Sigmoid colon (tissue), 6 donors: ENCODE measurements at regions not wholly inside any gene's neighbourhood (a gene's known extent, or its start where the extent isn't known, plus 50 kb on each side); places are given as distances from the start of the nearest gene placed in this dataset.

Source experiments
- DNase-seq: peaks from one replicate; pipeline ENCODE4 v3.0.0-alpha.2; 2019
- H3K27ac ChIP-seq, 4 donors: fragments of 200-600 bp; sonication (generic); one replicate each; pipeline ENCODE4 v1.5.1; 2016 to 2019; ENCODE audit warnings: mild to moderate bottlenecking in 1 of 4
- H3K27me3 ChIP-seq, 3 donors: fragments of 200-600 bp; sonication (generic); one replicate each; pipeline ENCODE4 v1.5.1; 2019; ENCODE audit warnings: mild to moderate bottlenecking in 1 of 3
- H3K36me3 ChIP-seq, 4 donors: fragments of 200-600 bp; sonication (generic); one replicate each; pipeline ENCODE4 v1.5.1; 2016 to 2019
- H3K4me1 ChIP-seq, 4 donors: fragments of 200-600 bp; sonication (generic); one replicate each; pipeline ENCODE4 v1.5.1; 2017 to 2019
- H3K4me3 ChIP-seq, 4 donors: fragments of 200-600 bp; sonication (generic); one replicate each; pipeline ENCODE4 v1.5.1; 2017 to 2019; ENCODE audit warnings: mild to moderate bottlenecking in 2 of 4, moderate library complexity in 1 of 4
- H3K9me3 ChIP-seq, 4 donors: fragments of 200-600 bp in 3 of 4; sonication (generic) in 3 of 4; one replicate each; pipeline versions ENCODE4 v1.5.1 to v1.6.1; 2013 to 2019
- EP300 ChIP-seq, 4 donors: sonication (generic); formaldehyde crosslinking; IDR thresholded peaks; one replicate each; pipeline ENCODE4 v1.6.1; 2017; ENCODE audit warnings: antibody characterized with exemption in 4 of 4
- POLR2A ChIP-seq, 2 donors: fragments of 450-650 bp; IDR thresholded peaks; one replicate each; pipeline ENCODE4 v1.6.1; 2016; ENCODE audit warnings: antibody characterized with exemption in 2 of 2, mild to moderate bottlenecking in 2 of 2, moderate library complexity in 2 of 2
- POLR2AphosphoS5 ChIP-seq, 4 donors: sonication (generic); formaldehyde crosslinking; IDR thresholded peaks; one replicate each; pipeline ENCODE4 v1.6.1; 2017; ENCODE audit warnings: antibody characterized with exemption in 4 of 4
- WGBS, 2 donors: extraction: QIAGEN DNeasy Blood & Tissue Kit; methylation state at CpG; one replicate each; pipeline ENCODE4 v1.1.7; 2013; 5-methylcytosine and 5-hydroxymethylcytosine counted together
- intact Hi-C: fragments of 100-400 bp; cut with DNase I; formaldehyde crosslinking; loops from one replicate; pipeline ENCODE4 v1.15.1; 2023
- TF ChIP-seq, protein P1 (sequence below), 4 experiments: fragments of 450-650 bp in 3 of 4; fragments of 200-600 bp in 1 of 4; IDR thresholded peaks; one replicate each; pipeline ENCODE4 v1.5.1; 2016 to 2019; ENCODE audit warnings: antibody characterized with exemption in 4 of 4, mild to moderate bottlenecking in 3 of 4, moderate library complexity in 2 of 4
- donor health status: healthy with polysubstance abuse.
- donor health status: healthy.

DNA sequence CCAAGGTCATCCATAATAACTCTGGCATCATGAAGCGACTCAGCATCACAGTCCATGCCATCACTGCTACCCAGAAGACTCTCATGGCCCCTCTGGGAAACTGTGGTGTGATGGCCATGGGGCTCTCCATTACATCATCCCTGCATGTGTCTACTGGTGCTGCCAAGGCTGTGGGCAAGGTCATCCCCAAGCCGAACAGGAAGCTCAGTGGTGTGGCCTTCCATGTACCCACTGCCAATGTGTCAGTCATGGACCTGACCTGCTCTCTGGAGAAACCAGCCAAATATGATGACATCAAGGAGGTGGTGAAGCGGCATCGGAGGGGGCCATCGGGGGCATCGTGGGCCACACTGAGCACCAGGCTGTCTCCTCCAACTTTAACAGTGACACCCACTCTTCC lies 65.1 kb upstream of the ARHGAP29 start:
- peaks cover 0 to 10% (median 8%) of the 10 kb centered on the region in 4 donors for H3K4me1 ChIP-seq
- no peak overlapping the region for H3K27ac ChIP-seq

GRCh38 chr1:94301186-94301585 lies 63.8 kb upstream of the ARHGAP29 start:
- peak overlapping the region in 1 of 4 donors; percentile 29 for H3K27ac ChIP-seq
- H3K27me3 ChIP-seq: no peaks in the 10 kb centered on the region
- H3K4me1 ChIP-seq: peaks cover 0 to 10% (median 8%) of the 10 kb centered on the region in 4 donors
- TF ChIP-seq POLR2AphosphoS5 (IDR thresholded peaks at IDR 0.05) (no peak), POLR2A (IDR thresholded peaks at IDR 0.05) (no peak), EP300 (IDR thresholded peaks at IDR 0.05) (no peak)
- TF ChIP-seq, protein P1, sequence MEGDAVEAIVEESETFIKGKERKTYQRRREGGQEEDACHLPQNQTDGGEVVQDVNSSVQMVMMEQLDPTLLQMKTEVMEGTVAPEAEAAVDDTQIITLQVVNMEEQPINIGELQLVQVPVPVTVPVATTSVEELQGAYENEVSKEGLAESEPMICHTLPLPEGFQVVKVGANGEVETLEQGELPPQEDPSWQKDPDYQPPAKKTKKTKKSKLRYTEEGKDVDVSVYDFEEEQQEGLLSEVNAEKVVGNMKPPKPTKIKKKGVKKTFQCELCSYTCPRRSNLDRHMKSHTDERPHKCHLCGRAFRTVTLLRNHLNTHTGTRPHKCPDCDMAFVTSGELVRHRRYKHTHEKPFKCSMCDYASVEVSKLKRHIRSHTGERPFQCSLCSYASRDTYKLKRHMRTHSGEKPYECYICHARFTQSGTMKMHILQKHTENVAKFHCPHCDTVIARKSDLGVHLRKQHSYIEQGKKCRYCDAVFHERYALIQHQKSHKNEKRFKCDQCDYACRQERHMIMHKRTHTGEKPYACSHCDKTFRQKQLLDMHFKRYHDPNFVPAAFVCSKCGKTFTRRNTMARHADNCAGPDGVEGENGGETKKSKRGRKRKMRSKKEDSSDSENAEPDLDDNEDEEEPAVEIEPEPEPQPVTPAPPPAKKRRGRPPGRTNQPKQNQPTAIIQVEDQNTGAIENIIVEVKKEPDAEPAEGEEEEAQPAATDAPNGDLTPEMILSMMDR (IDR thresholded peaks at IDR 0.05): no peak
- intact Hi-C loops: no loop called here
- no peaks in the 10 kb centered on the region for H3K36me3 ChIP-seq
- H3K9me3 ChIP-seq: no peaks in the 10 kb centered on the region
- no peak overlapping the region for H3K4me3 ChIP-seq
- WGBS, 2 donors: 85 to 92% methylated on average over 5 of the region's 5 CpGs
- DNase-seq: no peak

More for the DNA sequence above, 65.1 kb upstream of the ARHGAP29 start:
- WGBS, 2 donors: 94 to 95% methylated on average over 6 of the region's 6 CpGs
- intact Hi-C loops: no loop called here
- Histone ChIP-seq H3K27me3 (no peaks in the 10 kb centered on the region), H3K36me3 (no peaks in the 10 kb centered on the region), H3K9me3 (no peaks in the 10 kb centered on the region), H3K4me3 (no peak overlapping the region)
- no peak for DNase-seq
- TF ChIP-seq POLR2A (IDR thresholded peaks at IDR 0.05): no peak
- no peak for TF ChIP-seq EP300 (IDR thresholded peaks at IDR 0.05)
- TF ChIP-seq, protein P1 (IDR thresholded peaks at IDR 0.05): no peak
- no peak for TF ChIP-seq POLR2AphosphoS5 (IDR thresholded peaks at IDR 0.05)

DNA sequence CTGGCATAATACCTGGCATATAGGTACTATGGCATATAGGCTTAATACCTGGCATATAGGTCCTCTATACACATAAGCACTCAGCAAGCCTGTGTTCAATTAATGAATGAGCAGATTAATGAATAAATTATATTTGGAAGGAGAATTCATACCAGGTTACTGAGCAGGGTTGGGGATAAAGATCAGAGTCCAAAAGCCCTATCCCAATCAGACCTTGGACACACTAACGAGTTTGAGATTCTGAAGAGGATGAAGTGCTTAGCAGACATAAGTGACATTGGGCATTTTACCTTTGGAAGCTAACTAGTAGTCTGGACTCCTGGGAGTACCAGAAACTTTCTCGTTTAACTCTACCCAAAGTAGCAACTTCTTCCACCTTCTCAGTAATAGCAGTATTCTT lies 63.3 kb upstream of the ARHGAP29 start:
- H3K27ac ChIP-seq: peak overlapping the region in 1 of 4 donors; percentile 29
- no peak overlapping the region for H3K4me3 ChIP-seq
- TF ChIP-seq, protein P1 (IDR thresholded peaks at IDR 0.05): no peak
- TF ChIP-seq POLR2A (IDR thresholded peaks at IDR 0.05) (no peak), POLR2AphosphoS5 (IDR thresholded peaks at IDR 0.05) (no peak), EP300 (IDR thresholded peaks at IDR 0.05) (no peak)
- peaks cover 0 to 10% (median 8%) of the 10 kb centered on the region in 4 donors for H3K4me1 ChIP-seq
- H3K27me3 ChIP-seq: no peaks in the 10 kb centered on the region
- H3K36me3 ChIP-seq: no peaks in the 10 kb centered on the region
- no peak for DNase-seq
- no peaks in the 10 kb centered on the region for H3K9me3 ChIP-seq
- intact Hi-C loops: no loop called here
- WGBS, 2 donors: 90% methylated on average over 2 of the region's 2 CpGs

DNA sequence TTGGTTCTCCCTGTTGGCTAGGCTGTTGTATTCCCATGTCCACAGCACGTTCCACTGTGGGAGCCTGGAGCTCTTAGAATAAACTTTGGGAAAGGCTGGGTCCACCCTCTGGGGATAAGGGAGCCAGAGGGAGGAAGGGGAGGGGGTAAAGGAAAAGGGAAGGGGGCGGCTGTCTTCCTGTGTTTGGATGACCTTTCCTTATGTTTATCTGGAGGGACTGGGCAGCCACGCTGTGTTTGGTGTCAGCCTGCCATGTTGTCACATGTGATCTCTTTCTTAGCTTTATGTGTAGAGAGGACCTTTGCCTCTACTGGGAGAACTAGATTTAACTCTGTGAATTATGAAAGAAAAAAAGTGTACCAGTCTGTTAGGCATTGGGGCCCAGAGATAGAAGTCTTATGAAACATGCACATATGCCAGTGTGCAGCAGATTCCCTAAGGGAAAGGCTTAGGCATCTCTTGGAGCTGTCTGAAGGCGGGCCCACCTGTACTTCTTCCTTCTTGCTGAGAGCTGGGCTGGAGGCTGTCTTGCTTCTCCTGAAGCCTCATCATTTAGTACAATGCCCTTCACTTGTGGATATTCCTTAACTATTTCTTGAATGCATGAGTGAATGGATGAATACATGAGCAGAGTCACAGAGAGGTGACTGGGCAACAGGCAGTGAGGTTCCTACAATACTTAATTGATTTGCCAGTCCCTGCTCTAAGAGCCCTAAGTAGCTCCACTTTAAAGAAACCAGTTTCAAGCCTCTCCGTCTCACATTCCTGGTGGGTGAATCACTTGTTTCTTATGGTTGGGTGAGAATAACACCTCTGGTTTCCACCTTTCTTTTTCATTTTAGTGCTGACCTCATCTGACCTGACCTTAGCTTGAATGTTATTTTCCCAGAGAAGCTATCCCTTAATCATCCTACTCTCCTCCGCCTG lies 62.5 kb upstream of the ARHGAP29 start:
- Histone ChIP-seq H3K9me3 (no peaks in the 10 kb centered on the region), H3K27me3 (no peaks in the 10 kb centered on the region), H3K4me1 (peaks cover 0 to 10% (median 8%) of the 10 kb centered on the region in 4 donors), H3K4me3 (no peak overlapping the region), H3K36me3 (no peaks in the 10 kb centered on the region), H3K27ac (peak overlapping the region; percentile 10 to 68 (median 35))
- 78 to 83% methylated on average over 6 of the region's 6 CpGs for WGBS, 2 donors
- intact Hi-C loops: no loop called here
- no peak for DNase-seq
- TF ChIP-seq POLR2AphosphoS5 (IDR thresholded peaks at IDR 0.05) (no peak), EP300 (IDR thresholded peaks at IDR 0.05) (no peak), POLR2A (IDR thresholded peaks at IDR 0.05) (no peak)
- TF ChIP-seq, protein P1 (IDR thresholded peaks at IDR 0.05): no peak
